ENCODE measurements at regions not wholly inside any gene's neighbourhood (a gene's known extent, or its start where the extent isn't known, plus 50 kb on each side); places are given as distances from the start of the nearest gene placed in this dataset.

GRCh38 chr6:164216839-164217238, 802.3 kb downstream of the QKI start:
- TF ChIP-seq CTCF (IDR thresholded peaks at IDR 0.05) = no peak
- no peak for TF ChIP-seq POLR2A (IDR thresholded peaks at IDR 0.05)
